ENCODE measurements at regions not wholly inside any gene's neighbourhood (a gene's known extent, or its start where the extent isn't known, plus 50 kb on each side); places are given as distances from the start of the nearest gene placed in this dataset.

DNA sequence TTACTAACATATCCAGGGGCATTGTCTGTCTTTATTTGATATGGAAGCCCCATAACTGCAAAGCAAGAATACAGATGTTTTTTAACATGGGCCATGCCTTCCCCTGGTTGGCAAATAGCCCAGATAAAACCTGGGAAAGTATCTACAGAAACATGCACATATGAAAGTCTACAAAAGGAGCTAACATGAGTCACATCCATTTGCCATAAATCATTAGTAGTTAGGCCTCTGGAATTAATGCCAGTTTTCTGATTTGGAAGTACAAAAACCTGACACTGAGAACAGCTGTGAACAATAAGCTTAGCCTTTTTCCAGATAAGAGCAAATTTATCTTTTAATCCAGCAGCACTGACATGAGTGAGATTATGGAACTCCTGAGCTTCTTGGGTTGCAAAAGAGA lies 418.0 kb upstream of the IMPG1 start:
- no peak for TF ChIP-seq CTCF (IDR thresholded peaks at IDR 0.05)
- TF ChIP-seq POLR2A (IDR thresholded peaks at IDR 0.05): no peak
- TF ChIP-seq EP300 (IDR thresholded peaks at IDR 0.05): no peak
